SK-N-SH (cell line): ENCODE measurements at regions not wholly inside any gene's neighbourhood (a gene's known extent, or its start where the extent isn't known, plus 50 kb on each side); places are given as distances from the start of the nearest gene placed in this dataset.

Experiments
- CTCF ChIA-PET: fragments of 300-600, 350-600 bp; formaldehyde crosslinking; extraction: SDS; loops from one replicate; lab custom pipeline; 2021; lab: Yijun Ruan, JAX
- POLR2A ChIA-PET: fragments of 350-600 bp; sonication (Branson Sonifier 250); formaldehyde crosslinking; extraction: SDS; loops from one replicate; lab custom pipeline; 2020; ENCODE audit warnings: antibody characterized with exemption, inconsistent platforms; lab: Yijun Ruan, JAX
- DNase-seq: peaks from one replicate; pipeline ENCODE4 v3.0.0; 2012
- H2AFZ ChIP-seq: fragments of 200-600 bp; sonication (generic); 2 replicates; pipeline ENCODE4 v1.8.1; 2016; ENCODE audit warnings: antibody characterized with exemption, mild to moderate bottlenecking, low read depth
- H3F3A ChIP-seq: fragments of 200-600 bp; sonication (generic); replicated peaks from 2 replicates; pipeline ENCODE3; 2016; ENCODE audit warnings: antibody characterized with exemption, mild to moderate bottlenecking; ENCODE audit not compliant: insufficient read depth
- H3K27ac ChIP-seq, 2 experiments: fragments of 200-500 bp in 1 of 2; fragments of 200-600 bp in 1 of 2; sonication (Bioruptor generic) in 1 of 2; sonication (generic), shearing (Covaris generic) in 1 of 2; 2 replicates each; pipeline versions ENCODE4 v1.5.1 to v1.6.1; 2014 to 2016; ENCODE audit warnings: low read depth in 2 of 2, inconsistent platforms in 1 of 2, low read length in 1 of 2, mild to moderate bottlenecking in 1 of 2, mixed read lengths in 1 of 2
- H3K27me3 ChIP-seq: fragments of 200-600 bp; sonication (generic), shearing (Covaris generic); 2 replicates; pipeline ENCODE4 v1.6.1; 2016; ENCODE audit warnings: mixed run types; ENCODE audit not compliant: insufficient read depth
- H3K36me3 ChIP-seq, 2 experiments: fragments of 200-500 bp in 1 of 2; fragments of 200-600 bp in 1 of 2; sonication (Bioruptor generic) in 1 of 2; sonication (generic) in 1 of 2; replicated peaks in 1 of 2; 2 replicates each; pipeline versions ENCODE3 to v1.5.1; 2014 to 2016; ENCODE audit warnings: low read length in 1 of 2, mild to moderate bottlenecking in 1 of 2; ENCODE audit not compliant: insufficient read depth in 2 of 2, control insufficient read depth in 1 of 2
- H3K4me1 ChIP-seq, 2 experiments: fragments of 200-500 bp in 1 of 2; fragments of 200-600 bp in 1 of 2; sonication (Bioruptor generic) in 1 of 2; sonication (generic), shearing (Covaris generic) in 1 of 2; 2 replicates each; pipeline versions ENCODE4 v1.5.1 to v1.6.1; 2014 to 2016; ENCODE audit warnings: low read depth in 1 of 2, low read length in 1 of 2, mixed run types in 1 of 2; ENCODE audit not compliant: insufficient read depth in 2 of 2, control insufficient read depth in 1 of 2
- H3K4me2 ChIP-seq: fragments of 200-600 bp; sonication (generic), shearing (Covaris generic); 2 replicates; pipeline ENCODE4 v1.6.1; 2017; ENCODE audit warnings: mixed run types
- H3K4me3 ChIP-seq, 2 experiments: fragments of 200-500 bp in 1 of 2; fragments of 200-600 bp in 1 of 2; sonication (Bioruptor generic) in 1 of 2; sonication (generic), shearing (Covaris generic) in 1 of 2; 2 replicates each; pipeline versions ENCODE4 v1.5.1 to v1.8.1; 2014 to 2016; ENCODE audit warnings: low read depth in 2 of 2, inconsistent platforms in 1 of 2, low read length in 1 of 2, mild to moderate bottlenecking in 1 of 2, mixed read lengths in 1 of 2, moderate library complexity in 1 of 2
- H3K79me2 ChIP-seq: fragments of 200-600 bp; sonication (generic); 2 replicates; pipeline ENCODE4 v1.8.1; 2017; ENCODE audit warnings: mild to moderate bottlenecking; ENCODE audit not compliant: insufficient read depth
- H3K9ac ChIP-seq: fragments of 200-600 bp; sonication (generic); 2 replicates; pipeline ENCODE4 v1.6.1; 2017; ENCODE audit warnings: mixed run types
- H3K9me2 ChIP-seq: fragments of 200-600 bp; sonication (generic); 2 replicates; pipeline ENCODE4 v1.6.1; 2017; ENCODE audit warnings: mixed run types
- H3K9me3 ChIP-seq: fragments of 200-600 bp; sonication (generic); 2 replicates; pipeline ENCODE4 v1.6.1; 2017; ENCODE audit warnings: mixed run types, mild to moderate bottlenecking, moderate library complexity
- H4K20me1 ChIP-seq: fragments of 200-600 bp; sonication (generic); 2 replicates; pipeline ENCODE4 v1.6.1; 2017; ENCODE audit warnings: mild to moderate bottlenecking, mixed run types; ENCODE audit not compliant: insufficient read depth
- CTCF ChIP-seq: fragments of 200-600 bp; sonication (generic); IDR thresholded peaks from 2 replicates; pipeline ENCODE4 v1.6.1; 2017; ENCODE audit warnings: antibody characterized with exemption, mild to moderate bottlenecking, moderate library complexity
- EP300 ChIP-seq, 2 experiments: IDR thresholded peaks; 2 replicates each; pipeline versions ENCODE4 v1.4.0 to v1.6.1; 2012; ENCODE audit warnings: borderline replicate concordance in 1 of 2, low read depth in 1 of 2, low read length in 1 of 2
- EZH2phosphoT487 ChIP-seq: fragments of 200-600 bp; sonication (generic); IDR thresholded peaks from 2 replicates; pipeline ENCODE4 v1.6.1; 2017; ENCODE audit warnings: low read depth, mixed run types, mild to moderate bottlenecking, antibody characterized with exemption, moderate library complexity, borderline replicate concordance
- FOSL2 ChIP-seq: IDR thresholded peaks from 2 replicates; pipeline ENCODE4 v1.4.0; 2012; ENCODE audit warnings: low read depth, mild to moderate bottlenecking, moderate library complexity, borderline replicate concordance
- FOXJ3 ChIP-seq: sonication (generic); formaldehyde crosslinking; IDR thresholded peaks from 2 replicates; pipeline ENCODE4 v1.5.1; 2020; ENCODE audit warnings: mild to moderate bottlenecking, missing genetic modification reagents
- FOXM1 ChIP-seq: IDR thresholded peaks from 2 replicates; pipeline ENCODE4 v1.4.0; 2012; ENCODE audit warnings: low read depth, mild to moderate bottlenecking
- GATA2 ChIP-seq: sonication (generic); formaldehyde crosslinking; IDR thresholded peaks from 2 replicates; pipeline ENCODE4 v1.5.0; 2020; ENCODE audit warnings: mild to moderate bottlenecking, missing genetic modification reagents
- IRF3 ChIP-seq: fragments of 150-350 bp; IDR thresholded peaks from 2 replicates; pipeline ENCODE4 v1.6.1; 2016; ENCODE audit warnings: mild to moderate bottlenecking, low read depth, low read length
- MAX ChIP-seq: IDR thresholded peaks from 2 replicates; pipeline ENCODE4 v1.4.0; 2012; ENCODE audit warnings: low read depth
- MEF2A ChIP-seq: IDR thresholded peaks from 2 replicates; pipeline ENCODE4 v1.4.0; 2012; ENCODE audit warnings: low read depth, borderline replicate concordance
- MXI1 ChIP-seq: IDR thresholded peaks from 2 replicates; pipeline ENCODE4 v1.6.1; 2012; ENCODE audit warnings: mild to moderate bottlenecking, low read depth, low read length, improper control_type of control experiment
- PBX3 ChIP-seq: IDR thresholded peaks from 2 replicates; pipeline ENCODE4; 2012
- RCOR1 ChIP-seq: fragments of 150-350 bp; IDR thresholded peaks from 2 replicates; pipeline ENCODE4 v1.6.1; 2017; ENCODE audit warnings: antibody characterized with exemption, low read length
- RXRA ChIP-seq: IDR thresholded peaks from 2 replicates; pipeline ENCODE4 v1.4.0; 2012; ENCODE audit warnings: low read depth, mild to moderate bottlenecking, borderline replicate concordance
- SIN3A ChIP-seq: IDR thresholded peaks from 2 replicates; pipeline ENCODE4 v1.6.1; 2012; ENCODE audit warnings: low read depth, mild to moderate bottlenecking, low read length, moderate library complexity, borderline replicate concordance
- SMC3 ChIP-seq: IDR thresholded peaks from 2 replicates; pipeline ENCODE4 v1.6.1; 2012; ENCODE audit warnings: low read depth, low read length, improper control_type of control experiment
- TAF1 ChIP-seq: IDR thresholded peaks from 2 replicates; pipeline ENCODE4 v1.6.1; 2012; ENCODE audit warnings: low read depth, mild to moderate bottlenecking, low read length, moderate library complexity, borderline replicate concordance
- TEAD4 ChIP-seq: IDR thresholded peaks from 2 replicates; pipeline ENCODE4 v1.4.0; 2012; ENCODE audit warnings: mild to moderate bottlenecking, borderline replicate concordance; ENCODE audit not compliant: insufficient read depth
- USF1 ChIP-seq: IDR thresholded peaks from 2 replicates; pipeline ENCODE4 v1.4.0; 2012; ENCODE audit warnings: low read depth, borderline replicate concordance
- USF2 ChIP-seq: fragments of 150-350 bp; IDR thresholded peaks from 2 replicates; pipeline ENCODE4 v1.6.1; 2017; ENCODE audit warnings: antibody characterized with exemption, low read length, low read depth, borderline replicate concordance

GRCh38 chr3:96071097-96071496 lies 743.3 kb upstream of the EPHA6 start (continued):
- no peak for TF ChIP-seq CTCF
- TF ChIP-seq TAF1: no peak
- no peak for TF ChIP-seq PBX3
- no peak for TF ChIP-seq FOXJ3 (CRISPR knock-in tag)
- TF ChIP-seq USF1: no peak
- no peak for TF ChIP-seq EP300 (IDR thresholded peaks at IDR 0.05; ENCODE audit: borderline replicate concordance in 1 of 2, low read depth in 1 of 2, low read length in 1 of 2)
- no peak for TF ChIP-seq MEF2A

GRCh38 chr3:96072226-96072625 lies 742.2 kb upstream of the EPHA6 start:
- no peak overlapping the region for H3K4me3 ChIP-seq
- CTCF ChIA-PET: no interaction called here
- TF ChIP-seq USF1 (no peak), MXI1 (no peak), SMC3 (no peak), SIN3A (no peak), EP300 (IDR thresholded peaks at IDR 0.05; ENCODE audit: borderline replicate concordance in 1 of 2, low read depth in 1 of 2, low read length in 1 of 2) (no peak), EZH2phosphoT487 (no peak), MAX (no peak), USF2 (no peak), TEAD4 (no peak), FOSL2 (no peak), RXRA (no peak), IRF3 (no peak), FOXM1 (no peak), RCOR1 (no peak), FOXJ3 (CRISPR knock-in tag) (no peak), GATA2 (no peak)
- no peak overlapping the region for H3K9ac ChIP-seq
- H3K36me3 ChIP-seq: no peaks in the 10 kb centered on the region
- no peaks in the 10 kb centered on the region for H3K27me3 ChIP-seq
- H3K4me2 ChIP-seq: no peak overlapping the region
- no peak overlapping the region for H2AFZ ChIP-seq
- H3K4me1 ChIP-seq: no peaks in the 10 kb centered on the region
- POLR2A ChIA-PET: no interaction called here
- H3K79me2 ChIP-seq: no peaks in the 10 kb centered on the region
- H3F3A ChIP-seq: no peaks in the 10 kb centered on the region
- no peaks in the 10 kb centered on the region for H4K20me1 ChIP-seq
- no peak overlapping the region for H3K27ac ChIP-seq
- no peaks in the 10 kb centered on the region for H3K9me3 ChIP-seq
- no peak for DNase-seq
- 0 out of 2 replicates have a peak, but pooled peaks cover 3% of the 10 kb centered on the region for H3K9me2 ChIP-seq
